ENCODE measurements at regions not wholly inside any gene's neighbourhood (a gene's known extent, or its start where the extent isn't known, plus 50 kb on each side); places are given as distances from the start of the nearest gene placed in this dataset.

- no peak for ATAC-seq
- no peaks in the 10 kb centered on the region for H3K4me1 ChIP-seq
- 75 to 82% methylated on average over 2 of the region's 2 CpGs for WGBS, 2 donors
- no peak overlapping the region for H3K4me3 ChIP-seq
- H3K27ac ChIP-seq, result no peak overlapping the region
- peaks cover 0 to 13% (median 0%) of the 10 kb centered on the region in 11 donors for H3K9me3 ChIP-seq
- intact Hi-C loops (cut with DNase I), result no loop called here
- no peak for TF ChIP-seq CTCF (IDR thresholded peaks at IDR 0.05)
- DNase-seq, result no peak
- no peaks in the 10 kb centered on the region for H3K36me3 ChIP-seq
- no peaks in the 10 kb centered on the region for H3K27me3 ChIP-seq
Measured at GRCh38 chr4:157781361-157781760, 391.5 kb downstream of the GASK1B start.

GRCh38 chr4:157779081-157779480 lies 393.7 kb downstream of the GASK1B start:
- 24 to 54% methylated on average over 1 of the region's 1 CpG for WGBS, 2 donors
- Histone ChIP-seq H3K4me1 (no peaks in the 10 kb centered on the region), H3K27ac (no peak overlapping the region), H3K4me3 (no peak overlapping the region), H3K36me3 (no peaks in the 10 kb centered on the region), H3K27me3 (no peaks in the 10 kb centered on the region), H3K9me3 (peaks cover 0 to 13% (median 0%) of the 10 kb centered on the region in 11 donors)
- TF ChIP-seq CTCF (IDR thresholded peaks at IDR 0.05), result no peak
- ATAC-seq (no peak), DNase-seq (no peak)
- intact Hi-C loops (cut with DNase I), result no loop called here

- intact Hi-C loops (cut with DNase I), result no loop called here
- Histone ChIP-seq H3K9me3 (peaks cover 0 to 13% (median 0%) of the 10 kb centered on the region in 11 donors), H3K36me3 (no peaks in the 10 kb centered on the region), H3K27ac (no peak overlapping the region), H3K4me3 (no peak overlapping the region), H3K27me3 (no peaks in the 10 kb centered on the region), H3K4me1 (no peaks in the 10 kb centered on the region)
- ATAC-seq (no peak), DNase-seq (no peak)
- WGBS, 2 donors, result 74 to 82% methylated on average over 1 of the region's 1 CpG
- no peak for TF ChIP-seq CTCF (IDR thresholded peaks at IDR 0.05)
Measured at GRCh38 chr4:157776930-157777528, 395.8 kb downstream of the GASK1B start.

GRCh38 chr4:157775971-157776370 lies 396.9 kb downstream of the GASK1B start:
- ATAC-seq (no peak), DNase-seq (no peak)
- Histone ChIP-seq H3K27ac (no peak overlapping the region), H3K27me3 (no peaks in the 10 kb centered on the region), H3K4me1 (no peaks in the 10 kb centered on the region), H3K36me3 (no peaks in the 10 kb centered on the region), H3K4me3 (no peak overlapping the region), H3K9me3 (peaks cover 0 to 13% (median 0%) of the 10 kb centered on the region in 11 donors)
- intact Hi-C loops (cut with DNase I), result no loop called here
- no peak for TF ChIP-seq CTCF (IDR thresholded peaks at IDR 0.05)
